Natural killer cell (primary cell): ENCODE measurements at regions not wholly inside any gene's neighbourhood (a gene's known extent, or its start where the extent isn't known, plus 50 kb on each side); places are given as distances from the start of the nearest gene placed in this dataset.
A peak's percentile ranks its signal among the peaks of the same experiment; 100 is the strongest.

ENCODE experiments used
- ATAC-seq, 3 donors: fragments of 150-1000 bp in 2 of 3; fragments of 200-7000 bp in 1 of 3; cut with Tn5 transposase; 1 replicate in 1 of 3; 2 replicates in 2 of 3; pipeline ENCODE4 v1.10.0; 2021; ENCODE audit warnings: mild to moderate bottlenecking in 2 of 3, moderate library complexity in 2 of 3
- DNase-seq, 2 donors: peaks; one replicate each; pipeline versions ENCODE4 v3.0.0 to v3.0.0-alpha.2; 2013 to 2021; ENCODE audit warnings: mixed read lengths in 1 of 2
- H3K27ac ChIP-seq: one replicate; pipeline ENCODE4 v1.5.1; 2013; ENCODE audit warnings: mild to moderate bottlenecking, low read length
- H3K27me3 ChIP-seq: one replicate; pipeline ENCODE4 v1.6.1; 2013; ENCODE audit warnings: low read length; ENCODE audit not compliant: control insufficient read depth, insufficient read depth
- H3K36me3 ChIP-seq: one replicate; pipeline ENCODE4 v1.6.1; 2013; ENCODE audit warnings: low read length; ENCODE audit not compliant: control insufficient read depth, insufficient read depth
- H3K4me1 ChIP-seq: one replicate; pipeline ENCODE4 v1.6.1; 2013; ENCODE audit warnings: low read length; ENCODE audit not compliant: control insufficient read depth, insufficient read depth
- H3K4me3 ChIP-seq: one replicate; pipeline ENCODE4 v1.5.1; 2013; ENCODE audit warnings: low read length
- H3K9me3 ChIP-seq: one replicate; pipeline ENCODE4 v1.6.1; 2013; ENCODE audit warnings: low read length; ENCODE audit not compliant: control insufficient read depth, insufficient read depth
- H3K27ac Mint-ChIP-seq, 2 donors: one replicate each; pipeline ENCODE4 v1.8.0; 2022; ENCODE audit warnings: mild to moderate bottlenecking in 2 of 2, mixed read lengths in 2 of 2, moderate library complexity in 1 of 2
- H3K27me3 Mint-ChIP-seq, 2 donors: one replicate each; pipeline ENCODE4 v1.8.0; 2022; ENCODE audit warnings: low read depth in 2 of 2, mixed read lengths in 2 of 2
- H3K36me3 Mint-ChIP-seq: one replicate; pipeline ENCODE4 v1.8.0; 2022; ENCODE audit warnings: mixed read lengths
- H3K4me1 Mint-ChIP-seq, 2 donors: one replicate each; pipeline ENCODE4 v1.8.0; 2022; ENCODE audit warnings: mixed read lengths in 2 of 2
- H3K4me3 Mint-ChIP-seq: one replicate; pipeline ENCODE4 v1.8.0; 2022; ENCODE audit warnings: mild to moderate bottlenecking, moderate library complexity, mixed read lengths
- H3K9me3 Mint-ChIP-seq, 2 donors: one replicate each; pipeline ENCODE4 v1.8.0; 2022; ENCODE audit warnings: mixed read lengths in 2 of 2
- WGBS: methylation state at CpG from one replicate; pipeline ENCODE4 v1.1.7; 2013; ENCODE audit warnings: missing lambda C conversion rate; ENCODE audit not compliant: insufficient coverage; 5-methylcytosine and 5-hydroxymethylcytosine counted together
- intact Hi-C: fragments of 100-400 bp; cut with micrococcal nuclease; formaldehyde crosslinking; loops from one replicate; pipeline ENCODE4 v1.14.2; 2022
- TF ChIP-seq, protein P1 (sequence below): fragments of 200-600 bp; IDR thresholded peaks from one replicate; pipeline ENCODE4 v1.8.0; 2022; ENCODE audit warnings: antibody characterized with exemption

DNA sequence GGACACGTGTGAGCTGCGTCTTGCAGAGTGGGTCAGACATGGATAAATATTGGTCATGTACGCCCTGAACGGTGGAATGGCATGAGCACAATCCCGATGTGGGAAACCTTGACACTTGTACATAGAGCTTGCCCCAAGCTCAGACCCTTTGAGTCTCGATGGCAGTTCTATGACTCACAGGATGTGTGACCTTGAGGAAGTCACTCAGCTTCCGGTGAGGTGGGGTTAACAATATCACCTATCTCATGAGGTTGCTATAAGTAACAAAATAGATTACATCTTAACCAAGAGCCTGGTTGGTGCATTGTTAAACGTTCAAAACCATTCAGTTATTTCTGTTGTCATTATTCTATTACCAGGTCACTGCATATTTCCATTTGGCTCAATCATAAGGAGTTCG, 109.1 kb upstream of the TBL1X start:
- DNase-seq = peak; percentile 22 to 66
- TF ChIP-seq, protein P1, sequence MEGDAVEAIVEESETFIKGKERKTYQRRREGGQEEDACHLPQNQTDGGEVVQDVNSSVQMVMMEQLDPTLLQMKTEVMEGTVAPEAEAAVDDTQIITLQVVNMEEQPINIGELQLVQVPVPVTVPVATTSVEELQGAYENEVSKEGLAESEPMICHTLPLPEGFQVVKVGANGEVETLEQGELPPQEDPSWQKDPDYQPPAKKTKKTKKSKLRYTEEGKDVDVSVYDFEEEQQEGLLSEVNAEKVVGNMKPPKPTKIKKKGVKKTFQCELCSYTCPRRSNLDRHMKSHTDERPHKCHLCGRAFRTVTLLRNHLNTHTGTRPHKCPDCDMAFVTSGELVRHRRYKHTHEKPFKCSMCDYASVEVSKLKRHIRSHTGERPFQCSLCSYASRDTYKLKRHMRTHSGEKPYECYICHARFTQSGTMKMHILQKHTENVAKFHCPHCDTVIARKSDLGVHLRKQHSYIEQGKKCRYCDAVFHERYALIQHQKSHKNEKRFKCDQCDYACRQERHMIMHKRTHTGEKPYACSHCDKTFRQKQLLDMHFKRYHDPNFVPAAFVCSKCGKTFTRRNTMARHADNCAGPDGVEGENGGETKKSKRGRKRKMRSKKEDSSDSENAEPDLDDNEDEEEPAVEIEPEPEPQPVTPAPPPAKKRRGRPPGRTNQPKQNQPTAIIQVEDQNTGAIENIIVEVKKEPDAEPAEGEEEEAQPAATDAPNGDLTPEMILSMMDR = no peak
- Histone ChIP-seq H3K36me3 (no peaks in the 10 kb centered on the region), H3K9me3 (no peaks in the 10 kb centered on the region), H3K27me3 (no peaks in the 10 kb centered on the region), H3K4me1 (peaks cover 51% of the 10 kb centered on the region), H3K27ac (peak overlapping the region; percentile 61), H3K4me3 (no peak overlapping the region)
- Mint-ChIP-seq H3K27me3 (no peaks in the 10 kb centered on the region), H3K9me3 (peaks cover 7% of the 10 kb centered on the region in 2 donors), H3K36me3 (no peaks in the 10 kb centered on the region), H3K4me3 (peak overlapping the region; percentile 76), H3K4me1 (peaks cover 43 to 53% of the 10 kb centered on the region in 2 donors), H3K27ac (peak overlapping the region; percentile 89 to 90)
- intact Hi-C loops = loop anchor here (10.0 kb wide), 2 partner anchors 151 to 191 kb away; no protein-coding TSS in a partner anchor
- 56% methylated on average over 6 of the region's 9 CpGs for WGBS
- ATAC-seq = peak; percentile 52 to 64 (median 59)

DNA sequence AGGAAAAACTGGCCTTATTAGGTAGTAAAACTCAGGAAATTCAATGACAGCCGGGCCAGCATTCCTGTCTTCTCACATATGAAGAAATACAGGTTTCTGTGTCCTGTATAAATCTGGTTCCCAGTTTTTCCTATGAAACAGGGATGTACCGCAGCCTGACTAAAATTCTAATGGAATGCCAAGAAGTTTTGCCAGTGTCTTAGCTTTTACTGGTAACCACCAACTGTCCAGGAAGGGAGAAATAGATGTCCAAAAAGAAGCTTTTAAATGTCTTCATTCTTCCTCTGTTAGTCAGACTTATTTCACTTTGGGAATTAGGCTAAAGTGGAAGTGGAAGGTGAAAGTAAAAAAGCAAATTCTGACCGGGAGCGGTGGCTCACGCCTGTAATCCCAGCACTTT, 108.0 kb upstream of the TBL1X start:
- peaks cover 39 to 42% of the 10 kb centered on the region in 2 donors for H3K4me1 Mint-ChIP-seq
- peak overlapping the region; percentile 89 to 90 for H3K27ac Mint-ChIP-seq
- no peaks in the 10 kb centered on the region for H3K36me3 Mint-ChIP-seq
- intact Hi-C loops = loop anchor here (10.0 kb wide), 2 partner anchors 152 to 192 kb away; no protein-coding TSS in a partner anchor
- H3K9me3 ChIP-seq = no peaks in the 10 kb centered on the region
- H3K27ac ChIP-seq = no peak overlapping the region
- H3K4me3 ChIP-seq = no peak overlapping the region
- H3K4me3 Mint-ChIP-seq = no peak overlapping the region
- ATAC-seq = no peak
- H3K4me1 ChIP-seq = peaks cover 43% of the 10 kb centered on the region
- DNase-seq = no peak
- TF ChIP-seq, protein P1 = no peak
- 100% methylated on average over 2 of the region's 5 CpGs for WGBS
- H3K36me3 ChIP-seq = no peaks in the 10 kb centered on the region
- H3K9me3 Mint-ChIP-seq = peaks cover 7% of the 10 kb centered on the region in 2 donors
- no peaks in the 10 kb centered on the region for H3K27me3 ChIP-seq
- H3K27me3 Mint-ChIP-seq = no peaks in the 10 kb centered on the region

- peaks cover 39% of the 10 kb centered on the region for H3K4me1 ChIP-seq
- no peaks in the 10 kb centered on the region for H3K36me3 ChIP-seq
- Mint-ChIP-seq H3K27ac (no peak overlapping the region), H3K4me3 (no peak overlapping the region), H3K9me3 (peaks cover 7% of the 10 kb centered on the region in 2 donors), H3K4me1 (peaks cover 31 to 35% of the 10 kb centered on the region in 2 donors), H3K36me3 (no peaks in the 10 kb centered on the region), H3K27me3 (no peaks in the 10 kb centered on the region)
- no peak for ATAC-seq
- intact Hi-C loops = loop anchor here (10.0 kb wide), 2 partner anchors 153 to 193 kb away; no protein-coding TSS in a partner anchor
- no peak overlapping the region for H3K4me3 ChIP-seq
- DNase-seq = no peak
- no peaks in the 10 kb centered on the region for H3K9me3 ChIP-seq
- H3K27ac ChIP-seq = no peak overlapping the region
- 100% methylated on average over 2 of the region's 7 CpGs for WGBS
- TF ChIP-seq, protein P1 = no peak
- no peaks in the 10 kb centered on the region for H3K27me3 ChIP-seq
Observed at GRCh38 chrX:9357518-9358114, 107.2 kb upstream of the TBL1X start.
